ENCODE measurements at regions not wholly inside any gene's neighbourhood (a gene's known extent, or its start where the extent isn't known, plus 50 kb on each side); places are given as distances from the start of the nearest gene placed in this dataset.

- ChIA-PET POLR2A (no interaction called here), CTCF (no interaction called here)
- DNase-seq (ENCODE audit: extremely low spot score), result no peak
- no peak for TF ChIP-seq FOXA1 (IDR thresholded peaks at IDR 0.05)
- no peak for TF ChIP-seq ARNT (IDR thresholded peaks at IDR 0.05)
- no peak for TF ChIP-seq BHLHE40 (IDR thresholded peaks at IDR 0.05; ENCODE audit: borderline replicate concordance)
- TF ChIP-seq FOXM1 (IDR thresholded peaks at IDR 0.05; ENCODE audit: borderline replicate concordance), result no peak
- TF ChIP-seq ELF4 (IDR thresholded peaks at IDR 0.05), result no peak
- no peak for TF ChIP-seq SP1 (IDR thresholded peaks at IDR 0.05)
- TF ChIP-seq L3MBTL2 (conservative IDR thresholded peaks at IDR 0.05), result no peak
- TF ChIP-seq FOXK2 (IDR thresholded peaks at IDR 0.05), result no peak
- no peak for TF ChIP-seq NFRKB (IDR thresholded peaks at IDR 0.05)
- TF ChIP-seq PKNOX1 (IDR thresholded peaks at IDR 0.05), result no peak
- no peak for TF ChIP-seq CTBP1 (IDR thresholded peaks at IDR 0.05; ENCODE audit: borderline replicate concordance)
- no peak for TF ChIP-seq ZNF384 (IDR thresholded peaks at IDR 0.05)
Observed at GRCh38 chr10:125495386-125495785, 187.6 kb downstream of the TEX36 start.

GRCh38 chr10:125494651-125495239, 188.2 kb downstream of the TEX36 start:
- CTCF ChIA-PET, result no interaction called here
- TF ChIP-seq FOXA1 (IDR thresholded peaks at IDR 0.05), result no peak
- TF ChIP-seq FOXM1 (IDR thresholded peaks at IDR 0.05; ENCODE audit: borderline replicate concordance), result no peak
- no peak for TF ChIP-seq SUZ12 (IDR thresholded peaks at IDR 0.05)
- no peak for TF ChIP-seq SP1 (IDR thresholded peaks at IDR 0.05)
- no peak for TF ChIP-seq ZNF384 (IDR thresholded peaks at IDR 0.05)
- TF ChIP-seq ELF4 (IDR thresholded peaks at IDR 0.05), result no peak
- TF ChIP-seq FOXK2 (IDR thresholded peaks at IDR 0.05), result no peak
- no peak for TF ChIP-seq TARDBP (IDR thresholded peaks at IDR 0.05)
- no peak for TF ChIP-seq L3MBTL2 (conservative IDR thresholded peaks at IDR 0.05)
- no peak for TF ChIP-seq HDGF (IDR thresholded peaks at IDR 0.05; ENCODE audit: borderline replicate concordance)
- no peak for TF ChIP-seq LEF1 (IDR thresholded peaks at IDR 0.05; ENCODE audit: borderline replicate concordance)
- no peak for TF ChIP-seq NFRKB (IDR thresholded peaks at IDR 0.05)
- no peak for TF ChIP-seq PKNOX1 (IDR thresholded peaks at IDR 0.05)
- TF ChIP-seq CTBP1 (IDR thresholded peaks at IDR 0.05; ENCODE audit: borderline replicate concordance), result no peak
- no peak for TF ChIP-seq ARNT (IDR thresholded peaks at IDR 0.05)
- no peak for TF ChIP-seq BHLHE40 (IDR thresholded peaks at IDR 0.05; ENCODE audit: borderline replicate concordance)
- DNase-seq (ENCODE audit: extremely low spot score), result no peak
- POLR2A ChIA-PET, result no interaction called here

GRCh38 chr10:125491381-125491780, 191.6 kb downstream of the TEX36 start:
- no peak for DNase-seq (ENCODE audit: extremely low spot score)
- TF ChIP-seq ZNF384 (IDR thresholded peaks at IDR 0.05), result no peak
- TF ChIP-seq SP1 (IDR thresholded peaks at IDR 0.05), result no peak
- no peak for TF ChIP-seq L3MBTL2 (conservative IDR thresholded peaks at IDR 0.05)
- TF ChIP-seq PKNOX1 (IDR thresholded peaks at IDR 0.05), result no peak
- no peak for TF ChIP-seq FOXK2 (IDR thresholded peaks at IDR 0.05)
- TF ChIP-seq CTBP1 (IDR thresholded peaks at IDR 0.05; ENCODE audit: borderline replicate concordance), result no peak
- CTCF ChIA-PET, result no interaction called here
- POLR2A ChIA-PET, result no interaction called here

- ChIA-PET CTCF (no interaction called here), POLR2A (no interaction called here)
- no peak for TF ChIP-seq BHLHE40 (IDR thresholded peaks at IDR 0.05; ENCODE audit: borderline replicate concordance)
- no peak for TF ChIP-seq ZNF384 (IDR thresholded peaks at IDR 0.05)
- no peak for TF ChIP-seq NFRKB (IDR thresholded peaks at IDR 0.05)
- TF ChIP-seq TARDBP (IDR thresholded peaks at IDR 0.05), result no peak
- no peak for TF ChIP-seq ARNT (IDR thresholded peaks at IDR 0.05)
- no peak for TF ChIP-seq PKNOX1 (IDR thresholded peaks at IDR 0.05)
- TF ChIP-seq FOXK2 (IDR thresholded peaks at IDR 0.05), result no peak
- no peak for TF ChIP-seq ELF4 (IDR thresholded peaks at IDR 0.05)
- TF ChIP-seq SUZ12 (IDR thresholded peaks at IDR 0.05), result no peak
- TF ChIP-seq FOXM1 (IDR thresholded peaks at IDR 0.05; ENCODE audit: borderline replicate concordance), result no peak
- TF ChIP-seq HDGF (IDR thresholded peaks at IDR 0.05; ENCODE audit: borderline replicate concordance), result no peak
- TF ChIP-seq SP1 (IDR thresholded peaks at IDR 0.05), result no peak
- TF ChIP-seq CTBP1 (IDR thresholded peaks at IDR 0.05; ENCODE audit: borderline replicate concordance), result no peak
- no peak for TF ChIP-seq LEF1 (IDR thresholded peaks at IDR 0.05; ENCODE audit: borderline replicate concordance)
- TF ChIP-seq L3MBTL2 (conservative IDR thresholded peaks at IDR 0.05), result no peak
- no peak for DNase-seq (ENCODE audit: extremely low spot score)
Observed at GRCh38 chr10:125489731-125490130, 193.2 kb downstream of the TEX36 start.

- ChIA-PET CTCF (no interaction called here), POLR2A (no interaction called here)
- DNase-seq (ENCODE audit: extremely low spot score), result no peak
- TF ChIP-seq FOXK2 (IDR thresholded peaks at IDR 0.05), result no peak
- TF ChIP-seq PKNOX1 (IDR thresholded peaks at IDR 0.05), result peak; percentile 56
Observed at GRCh38 chr10:125485665-125486064, 197.3 kb downstream of the TEX36 start.
